OCI-LY1 (cell line): ENCODE measurements at regions not wholly inside any gene's neighbourhood (a gene's known extent, or its start where the extent isn't known, plus 50 kb on each side); places are given as distances from the start of the nearest gene placed in this dataset.

ENCODE experiments used
- CTCF ChIP-seq: fragments of 200-600 bp; sonication (generic), shearing (Covaris generic); IDR thresholded peaks from 2 replicates; pipeline ENCODE4 v1.5.1; 2017; ENCODE audit warnings: mild to moderate bottlenecking, antibody characterized with exemption, low read length, moderate library complexity, mixed read lengths
- EZH2 ChIP-seq: fragments of 200-600 bp; sonication (generic), shearing (Covaris generic); IDR thresholded peaks from 2 replicates; pipeline ENCODE4 v1.8.0; 2017; ENCODE audit warnings: borderline replicate concordance, mixed run types, mild to moderate bottlenecking, antibody characterized with exemption, low read length, moderate library complexity, mixed read lengths

GRCh38 chr1:30137001-30137400 is 586.4 kb downstream of the MATN1 start:
- TF ChIP-seq CTCF (no peak), EZH2 (no peak)
